Stomach (tissue), 4 donors: ENCODE measurements at regions not wholly inside any gene's neighbourhood (a gene's known extent, or its start where the extent isn't known, plus 50 kb on each side); places are given as distances from the start of the nearest gene placed in this dataset.

ENCODE experiments used
- EP300 ChIP-seq: sonication (generic); formaldehyde crosslinking; IDR thresholded peaks from one replicate; pipeline ENCODE4 v1.6.1; 2017; ENCODE audit warnings: antibody characterized with exemption
- POLR2AphosphoS5 ChIP-seq, 3 donors: sonication (generic); formaldehyde crosslinking; IDR thresholded peaks; one replicate each; pipeline ENCODE4 v1.6.1; 2016; ENCODE audit warnings: antibody characterized with exemption in 3 of 3

GRCh38 chr3:110744723-110745122 lies 326.9 kb upstream of the NECTIN3 start:
- TF ChIP-seq EP300 (no peak), POLR2AphosphoS5 (IDR thresholded peaks at IDR 0.05) (no peak)
